Ishikawa (cell line): ENCODE measurements at regions not wholly inside any gene's neighbourhood (a gene's known extent, or its start where the extent isn't known, plus 50 kb on each side); places are given as distances from the start of the nearest gene placed in this dataset.

Experiments
- CEBPB ChIP-seq: IDR thresholded peaks from 2 replicates; pipeline ENCODE4 v1.6.1; 2012
- CREB1 ChIP-seq: IDR thresholded peaks from 2 replicates; pipeline ENCODE4 v1.6.1; 2012; ENCODE audit warnings: low read depth
- EGR1 ChIP-seq: IDR thresholded peaks from 2 replicates; pipeline ENCODE4 v1.6.1; 2012
- EP300 ChIP-seq: IDR thresholded peaks from 2 replicates; pipeline ENCODE4 v1.6.1; 2012; ENCODE audit warnings: borderline replicate concordance
- MAX ChIP-seq: IDR thresholded peaks from 2 replicates; pipeline ENCODE4 v1.6.1; 2012
- NFIC ChIP-seq: IDR thresholded peaks from 2 replicates; pipeline ENCODE4 v1.6.1; 2012
- RAD21 ChIP-seq: IDR thresholded peaks from 2 replicates; pipeline ENCODE4 v1.6.1; 2012; ENCODE audit warnings: low read depth
- TAF1 ChIP-seq: IDR thresholded peaks from 2 replicates; pipeline ENCODE4 v1.6.1; 2012; ENCODE audit warnings: low read depth, mild to moderate bottlenecking
- TCF12 ChIP-seq: IDR thresholded peaks from 2 replicates; pipeline ENCODE4 v1.6.1; 2012; ENCODE audit warnings: low read depth
- TEAD4 ChIP-seq: IDR thresholded peaks from 2 replicates; pipeline ENCODE4 v1.6.1; 2012
- USF1 ChIP-seq: IDR thresholded peaks from 2 replicates; pipeline ENCODE4 v1.6.1; 2012
- YY1 ChIP-seq: IDR thresholded peaks from 2 replicates; pipeline ENCODE4 v1.6.1; 2012; ENCODE audit warnings: low read depth
- ZBTB7A ChIP-seq: IDR thresholded peaks from 2 replicates; pipeline ENCODE4 v1.6.1; 2012; ENCODE audit warnings: low read depth
- TF ChIP-seq, protein P1 (sequence below): IDR thresholded peaks from 2 replicates; pipeline ENCODE4 v1.6.1; 2012; ENCODE audit warnings: low read depth, mild to moderate bottlenecking

DNA sequence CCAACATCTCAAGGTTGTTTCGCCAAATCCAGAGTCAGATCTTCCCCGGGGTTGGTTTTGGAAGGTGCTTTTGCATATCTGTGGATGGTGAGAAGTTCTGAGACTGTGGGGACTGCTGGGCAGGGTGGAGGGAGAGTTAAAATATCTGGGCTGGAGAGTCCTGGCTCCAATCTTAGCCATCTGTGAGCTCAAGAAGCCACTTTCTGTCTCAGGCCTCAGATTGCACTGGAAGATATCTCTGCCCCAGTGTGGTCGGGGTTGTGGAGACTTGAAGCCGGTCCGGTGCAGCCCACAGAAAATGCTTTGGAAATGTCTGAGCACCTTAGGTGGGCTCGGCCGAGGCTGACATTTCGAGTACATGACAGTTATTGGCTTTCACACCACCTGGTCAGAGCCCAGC lies 72.2 kb upstream of the SFMBT2 start:
- TF ChIP-seq EP300 (no peak), MAX (no peak), TEAD4 (no peak), NFIC (no peak), TAF1 (no peak), CREB1 (no peak), ZBTB7A (no peak), CEBPB (no peak), EGR1 (no peak), USF1 (no peak), RAD21 (no peak), YY1 (no peak), TCF12 (no peak)
- TF ChIP-seq, protein P1, sequence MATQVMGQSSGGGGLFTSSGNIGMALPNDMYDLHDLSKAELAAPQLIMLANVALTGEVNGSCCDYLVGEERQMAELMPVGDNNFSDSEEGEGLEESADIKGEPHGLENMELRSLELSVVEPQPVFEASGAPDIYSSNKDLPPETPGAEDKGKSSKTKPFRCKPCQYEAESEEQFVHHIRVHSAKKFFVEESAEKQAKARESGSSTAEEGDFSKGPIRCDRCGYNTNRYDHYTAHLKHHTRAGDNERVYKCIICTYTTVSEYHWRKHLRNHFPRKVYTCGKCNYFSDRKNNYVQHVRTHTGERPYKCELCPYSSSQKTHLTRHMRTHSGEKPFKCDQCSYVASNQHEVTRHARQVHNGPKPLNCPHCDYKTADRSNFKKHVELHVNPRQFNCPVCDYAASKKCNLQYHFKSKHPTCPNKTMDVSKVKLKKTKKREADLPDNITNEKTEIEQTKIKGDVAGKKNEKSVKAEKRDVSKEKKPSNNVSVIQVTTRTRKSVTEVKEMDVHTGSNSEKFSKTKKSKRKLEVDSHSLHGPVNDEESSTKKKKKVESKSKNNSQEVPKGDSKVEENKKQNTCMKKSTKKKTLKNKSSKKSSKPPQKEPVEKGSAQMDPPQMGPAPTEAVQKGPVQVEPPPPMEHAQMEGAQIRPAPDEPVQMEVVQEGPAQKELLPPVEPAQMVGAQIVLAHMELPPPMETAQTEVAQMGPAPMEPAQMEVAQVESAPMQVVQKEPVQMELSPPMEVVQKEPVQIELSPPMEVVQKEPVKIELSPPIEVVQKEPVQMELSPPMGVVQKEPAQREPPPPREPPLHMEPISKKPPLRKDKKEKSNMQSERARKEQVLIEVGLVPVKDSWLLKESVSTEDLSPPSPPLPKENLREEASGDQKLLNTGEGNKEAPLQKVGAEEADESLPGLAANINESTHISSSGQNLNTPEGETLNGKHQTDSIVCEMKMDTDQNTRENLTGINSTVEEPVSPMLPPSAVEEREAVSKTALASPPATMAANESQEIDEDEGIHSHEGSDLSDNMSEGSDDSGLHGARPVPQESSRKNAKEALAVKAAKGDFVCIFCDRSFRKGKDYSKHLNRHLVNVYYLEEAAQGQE, result no peak
